ENCODE measurements at regions not wholly inside any gene's neighbourhood (a gene's known extent, or its start where the extent isn't known, plus 50 kb on each side); places are given as distances from the start of the nearest gene placed in this dataset.

DNA sequence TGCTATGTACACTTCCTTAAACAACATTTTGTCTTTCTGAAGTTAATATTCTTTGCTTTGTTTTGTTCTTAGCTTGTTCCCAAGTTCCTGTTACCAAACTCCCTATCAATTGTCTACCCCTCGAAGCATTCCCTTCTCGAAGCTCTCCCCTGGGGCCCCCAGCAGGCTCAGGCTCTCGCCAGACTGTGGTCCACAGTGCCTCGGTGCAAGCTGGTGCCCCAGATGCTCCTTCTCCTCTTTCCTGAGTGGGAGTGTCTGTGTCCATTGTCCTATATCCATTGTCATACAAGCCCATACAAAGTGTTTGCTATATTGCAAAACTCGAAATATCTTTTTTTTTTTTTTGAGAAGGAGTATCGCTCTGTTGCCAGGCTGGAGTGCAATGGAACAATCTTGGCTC is 51.7 kb upstream of the RTL6 start:
- Mint-ChIP-seq H3K27ac (ENCODE audit: unreplicated experiment) (no peak overlapping the region), H3K9me3 (no peaks in the 10 kb centered on the region), H3K4me3 (no peak overlapping the region), H3K36me3 (ENCODE audit: low read depth) (no peaks in the 10 kb centered on the region), H3K27me3 (ENCODE audit: low read depth) (peaks cover 2% of the 10 kb centered on the region), H3K4me1 (peaks cover 14% of the 10 kb centered on the region)
- DNase-seq (ENCODE audit: low read depth, low spot score) = no peak
- TF ChIP-seq CTCF (conservative IDR thresholded peaks at IDR 0.05) = no peak

- Mint-ChIP-seq H3K36me3 (ENCODE audit: low read depth) (no peaks in the 10 kb centered on the region), H3K4me3 (no peak overlapping the region), H3K27ac (ENCODE audit: unreplicated experiment) (no peak overlapping the region), H3K4me1 (peaks cover 14% of the 10 kb centered on the region), H3K27me3 (ENCODE audit: low read depth) (no peaks in the 10 kb centered on the region), H3K9me3 (no peaks in the 10 kb centered on the region)
- TF ChIP-seq CTCF (conservative IDR thresholded peaks at IDR 0.05) = no peak
- DNase-seq (ENCODE audit: low read depth, low spot score) = no peak
Measured at GRCh38 chr22:44548981-44549380, 50.9 kb upstream of the RTL6 start.

Data from neural crest cell (in vitro differentiated cells).